Activated T-helper 2 cell treated with anti-CD3 and anti-CD28 coated beads, Interferon-gamma antibody, Interleukin-2, Interleukin-4, amounts not matched to agents 10 μg/mL and 5 μg/mL and 100 μg/mL, durations not matched to agents 14 hours and 24 hours and 36 hours (primary cell): ENCODE measurements at regions not wholly inside any gene's neighbourhood (a gene's known extent, or its start where the extent isn't known, plus 50 kb on each side); places are given as distances from the start of the nearest gene placed in this dataset.
"Not testable (repeated sequence)": the region's sequence is repeated elsewhere in the genome, so short reads cannot be mapped to it uniquely, and the experiment has no call there.

Source experiments
- DNase-seq: peaks from one replicate; pipeline ENCODE4 v3.0.0; 2021; ENCODE audit warnings: low spot score
- H3K27ac Mint-ChIP-seq: one replicate; pipeline ENCODE4 v1.8.0; 2021; ENCODE audit warnings: mixed read lengths
- H3K27me3 Mint-ChIP-seq: one replicate; pipeline ENCODE4 v1.8.0; 2021; ENCODE audit warnings: low read depth, mixed read lengths
- H3K36me3 Mint-ChIP-seq: one replicate; pipeline ENCODE4 v1.8.0; 2021; ENCODE audit warnings: low read depth, mixed read lengths
- H3K4me1 Mint-ChIP-seq: one replicate; pipeline ENCODE4 v1.8.0; 2021; ENCODE audit warnings: low read depth, mixed read lengths
- H3K4me3 Mint-ChIP-seq: one replicate; pipeline ENCODE4 v1.8.0; 2021; ENCODE audit warnings: low read depth, mild to moderate bottlenecking, moderate library complexity, mixed read lengths
- H3K9me3 Mint-ChIP-seq: one replicate; pipeline ENCODE4 v1.8.0; 2021; ENCODE audit warnings: mixed read lengths
- intact Hi-C: fragments of 100-400 bp; cut with micrococcal nuclease; formaldehyde crosslinking; loops from one replicate; pipeline ENCODE4 v1.15.1; 2023

GRCh38 chr1:104056786-104057185 is 307.1 kb downstream of the AMY1C start:
- Mint-ChIP-seq H3K9me3 (peaks cover 31% of the 10 kb centered on the region), H3K4me1 (no peaks in the 10 kb centered on the region), H3K27ac (no peak overlapping the region), H3K36me3 (no peaks in the 10 kb centered on the region), H3K4me3 (no peak overlapping the region), H3K27me3 (no peaks in the 10 kb centered on the region)
- no peak for DNase-seq
- intact Hi-C loops = no loop called here

GRCh38 chr1:104057219-104057898 is 307.7 kb downstream of the AMY1C start:
- H3K27ac Mint-ChIP-seq, DNase-seq, intact Hi-C loops, H3K36me3 Mint-ChIP-seq, H3K27me3 Mint-ChIP-seq, H3K4me1 Mint-ChIP-seq, H3K4me3 Mint-ChIP-seq: not testable (repeated sequence)
- H3K9me3 Mint-ChIP-seq = peaks cover 31% of the 10 kb centered on the region

DNA sequence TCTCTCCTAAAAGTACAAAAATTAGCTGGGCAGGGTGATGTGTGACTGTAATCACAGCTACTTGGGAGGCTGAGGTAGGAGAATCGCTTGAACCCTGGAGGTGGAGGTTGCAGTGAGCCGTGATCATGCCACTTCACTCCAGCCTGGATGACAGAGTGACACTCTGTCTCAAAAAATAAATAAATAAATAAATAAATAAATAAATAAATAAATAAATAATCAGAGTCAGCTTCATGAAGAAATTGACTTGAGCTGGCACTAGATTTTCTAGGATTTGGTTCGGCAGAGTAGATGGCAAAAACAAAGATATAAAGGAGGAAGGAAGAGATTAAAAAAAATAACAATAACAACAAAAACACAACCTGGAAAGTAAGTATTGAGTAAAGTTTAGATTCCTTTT is 311.9 kb downstream of the AMY1C start:
- not testable (repeated sequence) for H3K36me3 Mint-ChIP-seq, H3K27ac Mint-ChIP-seq
- peaks cover 10% of the 10 kb centered on the region for H3K9me3 Mint-ChIP-seq

DNA sequence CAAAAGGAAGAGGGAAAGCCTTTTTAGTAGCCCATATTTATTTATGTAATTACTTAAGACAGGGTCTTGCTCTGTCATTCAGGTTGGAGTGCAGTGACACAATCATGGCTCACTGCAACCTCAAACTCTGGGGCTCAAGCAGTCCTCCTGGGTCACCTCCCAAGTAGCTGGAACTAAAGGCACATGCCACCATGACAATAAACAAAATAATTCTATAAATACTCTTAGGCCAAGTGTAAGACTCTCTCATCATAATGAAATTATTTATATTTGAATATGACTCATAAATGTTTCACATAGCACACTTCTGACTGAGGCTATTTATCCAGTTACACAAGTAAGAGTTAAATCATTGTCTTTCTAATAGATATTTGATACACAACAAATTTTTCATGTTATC is 314.7 kb downstream of the AMY1C start:
- H3K27me3 Mint-ChIP-seq = no peaks in the 10 kb centered on the region
- no peak for DNase-seq
- H3K4me3 Mint-ChIP-seq = no peak overlapping the region
- H3K36me3 Mint-ChIP-seq = no peaks in the 10 kb centered on the region
- H3K9me3 Mint-ChIP-seq = peaks cover 12% of the 10 kb centered on the region
- H3K27ac Mint-ChIP-seq = no peak overlapping the region
- no peaks in the 10 kb centered on the region for H3K4me1 Mint-ChIP-seq
- intact Hi-C loops = no loop called here

More for the DNA sequence above, 311.9 kb downstream of the AMY1C start:
- intact Hi-C loops, H3K4me1 Mint-ChIP-seq, H3K4me3 Mint-ChIP-seq, H3K27me3 Mint-ChIP-seq, DNase-seq: not testable (repeated sequence)

- Mint-ChIP-seq H3K4me3 (no peak overlapping the region), H3K27me3 (no peaks in the 10 kb centered on the region), H3K27ac (no peak overlapping the region), H3K9me3 (peaks cover 26% of the 10 kb centered on the region), H3K36me3 (no peaks in the 10 kb centered on the region), H3K4me1 (no peaks in the 10 kb centered on the region)
- intact Hi-C loops = no loop called here
- DNase-seq = no peak
Measured at GRCh38 chr1:104072915-104073371, 323.2 kb downstream of the AMY1C start.

DNA sequence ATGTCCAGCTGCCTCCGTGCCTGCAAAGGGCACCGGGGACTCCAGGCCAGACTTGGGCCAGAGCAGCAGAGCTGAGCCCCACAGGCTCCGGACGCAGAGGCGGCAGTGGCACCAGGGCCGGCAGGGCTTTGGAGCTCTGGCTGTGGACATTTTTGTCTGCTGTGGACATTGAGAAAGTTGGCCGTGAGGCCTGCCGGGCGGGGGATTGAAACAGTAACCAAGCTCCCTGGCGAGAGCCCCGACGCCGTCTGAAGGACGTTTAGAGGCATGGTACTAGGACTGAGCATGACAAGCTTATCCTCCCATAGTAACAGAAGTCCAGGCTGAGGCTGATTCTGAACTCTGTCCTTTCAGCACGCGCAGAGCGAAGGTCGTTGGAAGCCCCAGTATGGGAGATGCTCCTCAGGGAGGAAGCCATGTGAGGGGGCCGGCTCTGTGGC is 323.8 kb downstream of the AMY1C start:
- Mint-ChIP-seq H3K36me3 (no peaks in the 10 kb centered on the region), H3K4me1 (no peaks in the 10 kb centered on the region), H3K9me3 (peaks cover 21% of the 10 kb centered on the region), H3K4me3 (no peak overlapping the region), H3K27me3 (no peaks in the 10 kb centered on the region), H3K27ac (no peak overlapping the region)
- DNase-seq = no peak
- intact Hi-C loops = no loop called here

DNA sequence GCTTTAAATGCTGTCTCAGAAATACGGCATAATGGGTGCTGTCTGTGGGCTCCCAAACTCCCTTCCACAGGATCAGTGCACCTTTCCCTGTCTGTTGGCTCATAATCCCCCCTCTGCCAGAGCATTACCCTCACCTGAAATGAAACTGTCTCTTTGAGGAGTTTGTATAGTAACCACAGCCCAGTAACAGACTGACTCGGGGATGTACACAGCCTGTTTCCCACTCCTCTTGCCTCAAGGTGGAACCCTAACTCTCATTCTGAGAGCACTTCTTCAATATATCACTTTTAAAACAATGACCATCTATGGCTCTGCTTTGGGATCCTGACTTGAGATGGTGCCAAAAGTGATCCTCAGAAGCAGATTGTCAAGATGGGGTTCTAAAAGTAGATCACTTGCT is 332.5 kb downstream of the AMY1C start:
- Mint-ChIP-seq H3K27me3 (no peaks in the 10 kb centered on the region), H3K9me3 (no peaks in the 10 kb centered on the region), H3K4me3 (no peak overlapping the region), H3K4me1 (no peaks in the 10 kb centered on the region), H3K36me3 (no peaks in the 10 kb centered on the region), H3K27ac (no peak overlapping the region)
- no peak for DNase-seq
- intact Hi-C loops = no loop called here

DNA sequence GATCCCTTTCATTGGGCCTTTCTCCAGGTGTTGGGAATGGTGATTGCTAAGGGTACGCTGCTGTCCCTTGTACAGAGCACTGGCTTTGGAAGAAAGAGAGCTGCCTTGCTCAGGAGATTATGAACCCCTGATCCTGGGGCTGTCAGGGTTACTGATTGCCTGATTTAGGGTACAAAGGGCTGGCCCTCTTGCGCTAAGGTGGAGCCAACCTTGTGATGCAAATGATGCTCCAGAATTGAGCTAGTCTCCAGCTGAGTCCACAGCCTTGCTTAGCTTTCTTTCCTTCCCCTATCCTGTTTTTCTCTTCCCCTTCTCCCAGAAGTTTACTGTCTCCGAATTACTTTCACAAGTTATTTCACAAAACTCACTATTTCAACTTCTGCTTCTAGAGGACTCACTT is 334.7 kb downstream of the AMY1C start:
- no peaks in the 10 kb centered on the region for H3K9me3 Mint-ChIP-seq
- no peak overlapping the region for H3K27ac Mint-ChIP-seq
- intact Hi-C loops = no loop called here
- no peaks in the 10 kb centered on the region for H3K27me3 Mint-ChIP-seq
- DNase-seq = no peak
- H3K4me1 Mint-ChIP-seq = no peaks in the 10 kb centered on the region
- H3K4me3 Mint-ChIP-seq = no peak overlapping the region
- H3K36me3 Mint-ChIP-seq = no peaks in the 10 kb centered on the region

GRCh38 chr1:104092698-104093097 is 343.0 kb downstream of the AMY1C start:
- intact Hi-C loops = no loop called here
- Mint-ChIP-seq H3K4me1 (no peaks in the 10 kb centered on the region), H3K27ac (no peak overlapping the region)

DNA sequence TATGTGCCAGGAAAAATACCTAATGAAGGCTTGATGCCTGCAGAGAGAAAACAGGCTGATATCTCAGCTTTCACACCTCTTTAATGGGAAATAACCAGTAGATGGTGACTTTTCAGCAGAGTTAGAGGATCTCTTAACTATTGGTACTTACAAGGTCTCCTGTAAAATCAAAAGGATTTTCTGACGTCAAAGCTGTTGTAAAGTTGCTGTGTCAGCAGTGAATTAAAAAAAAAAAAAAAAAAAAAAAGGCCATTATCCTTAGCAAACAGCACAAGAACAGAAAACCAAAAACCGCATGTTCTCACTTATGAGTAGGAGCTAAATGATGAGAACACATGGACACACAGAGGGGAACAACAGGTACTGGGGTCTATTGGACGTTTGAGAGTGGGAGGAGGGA is 349.1 kb downstream of the AMY1C start:
- no peak for DNase-seq
- Mint-ChIP-seq H3K27me3 (no peaks in the 10 kb centered on the region), H3K27ac (no peak overlapping the region), H3K36me3 (no peaks in the 10 kb centered on the region), H3K4me3 (no peak overlapping the region), H3K9me3 (peaks cover 26% of the 10 kb centered on the region), H3K4me1 (no peaks in the 10 kb centered on the region)
- intact Hi-C loops = no loop called here

More at GRCh38 chr1:104092698-104093097, 343.0 kb downstream of the AMY1C start:
- Mint-ChIP-seq H3K9me3 (peaks cover 17% of the 10 kb centered on the region), H3K27me3 (no peaks in the 10 kb centered on the region), H3K4me3 (no peak overlapping the region), H3K36me3 (no peaks in the 10 kb centered on the region)
- DNase-seq = no peak

GRCh38 chr1:104100115-104100514 is 350.4 kb downstream of the AMY1C start:
- DNase-seq = no peak
- Mint-ChIP-seq H3K9me3 (peaks cover 25% of the 10 kb centered on the region), H3K4me3 (no peak overlapping the region), H3K4me1 (no peaks in the 10 kb centered on the region), H3K36me3 (no peaks in the 10 kb centered on the region), H3K27ac (no peak overlapping the region), H3K27me3 (no peaks in the 10 kb centered on the region)
- intact Hi-C loops = no loop called here

DNA sequence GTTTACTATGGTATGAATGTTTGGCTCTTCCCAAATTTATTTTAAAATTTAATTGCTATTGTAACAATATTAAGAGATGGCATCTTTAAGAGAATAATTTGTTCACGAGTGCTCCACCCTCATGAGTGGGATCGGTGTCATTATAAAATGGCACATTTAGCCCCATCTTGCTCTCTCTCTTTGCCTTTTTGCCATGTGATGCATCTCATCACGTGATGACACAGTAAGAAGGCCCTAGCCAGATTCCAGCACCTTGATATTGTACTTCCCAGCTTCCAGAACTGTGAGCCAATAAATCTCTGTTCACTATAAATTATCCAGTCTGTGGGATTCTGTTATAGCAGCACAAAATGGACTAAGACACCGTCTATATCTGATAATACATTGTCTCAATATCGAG is 355.8 kb downstream of the AMY1C start:
- intact Hi-C loops = no loop called here
- no peak overlapping the region for H3K4me3 Mint-ChIP-seq
- H3K9me3 Mint-ChIP-seq = peaks cover 21% of the 10 kb centered on the region
- no peak overlapping the region for H3K27ac Mint-ChIP-seq
- H3K36me3 Mint-ChIP-seq = no peaks in the 10 kb centered on the region
- no peak for DNase-seq
- no peaks in the 10 kb centered on the region for H3K4me1 Mint-ChIP-seq
- H3K27me3 Mint-ChIP-seq = no peaks in the 10 kb centered on the region

DNA sequence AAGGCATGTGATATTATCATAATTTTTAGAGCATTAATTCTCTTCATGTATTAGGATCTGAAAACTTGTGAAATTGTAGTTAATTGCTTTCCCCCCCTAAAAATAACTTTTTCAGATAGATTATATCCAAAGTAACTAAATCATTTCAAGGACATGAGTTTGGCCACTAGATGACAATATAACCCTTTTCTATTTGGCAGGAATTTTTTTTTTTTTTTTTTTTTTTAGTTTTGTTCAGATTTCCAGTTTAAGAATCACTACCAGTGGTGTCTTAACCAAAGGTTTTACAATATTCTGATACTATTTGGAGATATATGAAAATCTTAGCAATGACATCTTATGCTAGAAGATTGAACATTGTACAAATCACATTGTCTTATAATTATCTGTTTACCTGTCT is 370.8 kb downstream of the AMY1C start:
- DNase-seq = no peak
- Mint-ChIP-seq H3K36me3 (no peaks in the 10 kb centered on the region), H3K4me1 (no peaks in the 10 kb centered on the region), H3K27ac (no peak overlapping the region), H3K27me3 (no peaks in the 10 kb centered on the region), H3K9me3 (peaks cover 5% of the 10 kb centered on the region), H3K4me3 (no peak overlapping the region)
- intact Hi-C loops = no loop called here

- no peak overlapping the region for H3K4me3 Mint-ChIP-seq
- no peaks in the 10 kb centered on the region for H3K4me1 Mint-ChIP-seq
- intact Hi-C loops = no loop called here
- DNase-seq = no peak
- no peaks in the 10 kb centered on the region for H3K36me3 Mint-ChIP-seq
- no peak overlapping the region for H3K27ac Mint-ChIP-seq
- H3K27me3 Mint-ChIP-seq = no peaks in the 10 kb centered on the region
- H3K9me3 Mint-ChIP-seq = no peaks in the 10 kb centered on the region
Measured at GRCh38 chr1:104121271-104121670, 371.6 kb downstream of the AMY1C start.
